Panc1 (cell line): ENCODE measurements at regions not wholly inside any gene's neighbourhood (a gene's known extent, or its start where the extent isn't known, plus 50 kb on each side); places are given as distances from the start of the nearest gene placed in this dataset.
"Not testable (repeated sequence)": the region's sequence is repeated elsewhere in the genome, so short reads cannot be mapped to it uniquely, and the experiment has no call there.

Experiments used
- ATAC-seq: fragments of 200-7000 bp; cut with Tn5 transposase; 2 replicates; pipeline ENCODE4 v1.9.1; 2020; ENCODE audit warnings: mild to moderate bottlenecking, moderate library complexity
- BruUV-seq: library from RNA; stranded (reverse); fragments of 400-500 nt; replicated peaks from 2 replicates; lab custom pipeline; 2021; lab: Mats Ljungman, UMichigan
- CTCF ChIA-PET: fragments of 300-600 bp; sonication (Branson Sonifier 250); formaldehyde crosslinking; loops from one replicate; lab custom pipeline; 2022; ENCODE audit warnings: antibody characterized with exemption; lab: Charles Lee
- POLR2A ChIA-PET: fragments of 300-600 bp; sonication (Branson Sonifier 250); formaldehyde crosslinking; loops from one replicate; lab custom pipeline; 2022; ENCODE audit warnings: antibody characterized with exemption; lab: Charles Lee
- DNase-seq: peaks from one replicate; pipeline ENCODE4 v3.0.0-alpha.2; 2010; ENCODE audit warnings: low read depth, low spot score
- H3K27ac ChIP-seq: 2 replicates; pipeline ENCODE4 v1.5.1; 2011; ENCODE audit warnings: mild to moderate bottlenecking, low read length, inconsistent platforms
- H3K27me3 ChIP-seq: fragments of 200-500 bp; sonication (Bioruptor generic); 2 replicates; pipeline ENCODE4 v1.6.0; 2014; ENCODE audit warnings: low read length, inconsistent platforms; ENCODE audit not compliant: control insufficient read depth, insufficient read depth
- H3K36me3 ChIP-seq: fragments of 200-500 bp; sonication (Bioruptor generic); 2 replicates; pipeline ENCODE4 v1.5.1; 2014; ENCODE audit warnings: inconsistent platforms, mild to moderate bottlenecking, low read length, moderate library complexity; ENCODE audit not compliant: control insufficient read depth, insufficient read depth
- H3K4me1 ChIP-seq: 2 replicates; pipeline ENCODE4 v1.5.1; 2011; ENCODE audit warnings: inconsistent platforms, mild to moderate bottlenecking, low read length, moderate library complexity; ENCODE audit not compliant: control insufficient read depth, insufficient read depth
- H3K4me3 ChIP-seq, 2 experiments: 2 replicates each; pipeline ENCODE4 v1.5.1; 2011 to 2012; ENCODE audit warnings: low read depth in 2 of 2, low read length in 2 of 2, mild to moderate bottlenecking in 2 of 2, inconsistent platforms in 1 of 2, moderate library complexity in 1 of 2
- H3K9me3 ChIP-seq: fragments of 200-500 bp; sonication (Bioruptor generic); 2 replicates; pipeline ENCODE4 v1.5.1; 2014; ENCODE audit warnings: low read depth, mild to moderate bottlenecking, inconsistent platforms, low read length, moderate library complexity; ENCODE audit not compliant: control insufficient read depth, insufficient read depth
- POLR2AphosphoS5 ChIP-seq: IDR thresholded peaks from 2 replicates; pipeline ENCODE4 v1.6.1; 2012; ENCODE audit warnings: mild to moderate bottlenecking, low read depth, low read length, moderate library complexity
- SIN3A ChIP-seq: IDR thresholded peaks from 2 replicates; pipeline ENCODE4 v1.6.1; 2012; ENCODE audit warnings: low read depth, mild to moderate bottlenecking, low read length, moderate library complexity, borderline replicate concordance; ENCODE audit not compliant: insufficient read depth
- TCF7L2 ChIP-seq: IDR thresholded peaks from 2 replicates; pipeline ENCODE4 v1.6.1; 2011; ENCODE audit warnings: mild to moderate bottlenecking, low read depth, low read length, inconsistent platforms
- in situ Hi-C: cut with HindIII; loops from 2 replicates; pipeline ENCODE4 v1.10.0; 2016; ENCODE audit warnings: low sequenced_read_pairs, low pct_unique_long_range_greater_than_20kb
- intact Hi-C: fragments of 100-400 bp; cut with micrococcal nuclease; formaldehyde crosslinking; loops from one replicate; pipeline ENCODE4 v1.10.0; 2022; ENCODE audit not compliant: unreplicated experiment
- TF ChIP-seq, protein P1 (sequence below), 2 experiments: IDR thresholded peaks; 2 replicates each; pipeline ENCODE4 v1.6.1; 2011 to 2012; ENCODE audit warnings: low read depth in 2 of 2, control low read depth in 1 of 2, low read length in 1 of 2, mild to moderate bottlenecking in 1 of 2, moderate library complexity in 1 of 2; ENCODE audit not compliant: insufficient read depth in 1 of 2
- TF ChIP-seq, protein P2 (sequence below): fragments of 450-650 bp; IDR thresholded peaks from 2 replicates; pipeline ENCODE4 v1.5.1; 2017; ENCODE audit warnings: mild to moderate bottlenecking

DNA sequence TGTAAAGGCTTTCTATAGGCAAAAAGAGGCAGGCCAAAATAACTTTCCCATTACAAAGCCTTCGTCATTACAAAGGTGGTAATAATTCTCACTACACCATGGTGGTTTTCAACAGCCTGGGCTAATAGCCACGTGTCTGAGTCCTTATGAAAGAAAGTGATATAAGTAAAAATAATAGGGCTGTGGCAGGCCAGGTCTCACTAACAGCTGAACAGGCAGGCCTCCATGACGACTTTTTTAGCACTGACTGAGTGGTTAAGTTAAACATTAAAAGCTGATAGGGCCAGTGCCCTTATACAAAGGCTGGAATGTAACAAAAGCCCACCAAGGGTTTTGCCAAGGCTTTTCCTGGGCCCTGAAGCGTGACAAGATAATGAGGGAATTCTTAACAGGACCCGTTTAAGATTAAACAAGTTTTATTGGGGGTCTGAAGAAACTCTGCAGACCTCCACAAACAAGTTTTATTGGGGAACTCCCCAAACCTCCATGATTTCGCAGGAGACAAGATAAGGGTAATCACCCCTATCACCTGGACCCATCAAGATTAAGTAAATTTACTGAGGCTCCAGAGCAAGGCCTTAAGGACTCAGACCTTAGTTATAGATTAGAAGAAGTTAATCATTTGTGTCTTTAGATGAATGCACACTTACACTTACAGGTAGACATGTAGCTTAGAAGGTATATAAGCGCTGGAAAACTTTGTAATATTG is 412.9 kb downstream of the CHSY3 start:
- Histone ChIP-seq H3K9me3 (no peaks in the 10 kb centered on the region; the same call in 1 of the 2 replicates), H3K27me3 (no peaks in the 10 kb centered on the region), H3K27ac (no peak overlapping the region), H3K4me1 (no peaks in the 10 kb centered on the region), H3K4me3 (no peak overlapping the region), H3K36me3 (no peaks in the 10 kb centered on the region)
- ChIA-PET CTCF (no interaction called here), POLR2A (no interaction called here)
- in situ Hi-C loops (no loop called here), intact Hi-C loops (no loop called here)
- ATAC-seq (no peak), DNase-seq (no peak)
- TF ChIP-seq, protein P1, sequence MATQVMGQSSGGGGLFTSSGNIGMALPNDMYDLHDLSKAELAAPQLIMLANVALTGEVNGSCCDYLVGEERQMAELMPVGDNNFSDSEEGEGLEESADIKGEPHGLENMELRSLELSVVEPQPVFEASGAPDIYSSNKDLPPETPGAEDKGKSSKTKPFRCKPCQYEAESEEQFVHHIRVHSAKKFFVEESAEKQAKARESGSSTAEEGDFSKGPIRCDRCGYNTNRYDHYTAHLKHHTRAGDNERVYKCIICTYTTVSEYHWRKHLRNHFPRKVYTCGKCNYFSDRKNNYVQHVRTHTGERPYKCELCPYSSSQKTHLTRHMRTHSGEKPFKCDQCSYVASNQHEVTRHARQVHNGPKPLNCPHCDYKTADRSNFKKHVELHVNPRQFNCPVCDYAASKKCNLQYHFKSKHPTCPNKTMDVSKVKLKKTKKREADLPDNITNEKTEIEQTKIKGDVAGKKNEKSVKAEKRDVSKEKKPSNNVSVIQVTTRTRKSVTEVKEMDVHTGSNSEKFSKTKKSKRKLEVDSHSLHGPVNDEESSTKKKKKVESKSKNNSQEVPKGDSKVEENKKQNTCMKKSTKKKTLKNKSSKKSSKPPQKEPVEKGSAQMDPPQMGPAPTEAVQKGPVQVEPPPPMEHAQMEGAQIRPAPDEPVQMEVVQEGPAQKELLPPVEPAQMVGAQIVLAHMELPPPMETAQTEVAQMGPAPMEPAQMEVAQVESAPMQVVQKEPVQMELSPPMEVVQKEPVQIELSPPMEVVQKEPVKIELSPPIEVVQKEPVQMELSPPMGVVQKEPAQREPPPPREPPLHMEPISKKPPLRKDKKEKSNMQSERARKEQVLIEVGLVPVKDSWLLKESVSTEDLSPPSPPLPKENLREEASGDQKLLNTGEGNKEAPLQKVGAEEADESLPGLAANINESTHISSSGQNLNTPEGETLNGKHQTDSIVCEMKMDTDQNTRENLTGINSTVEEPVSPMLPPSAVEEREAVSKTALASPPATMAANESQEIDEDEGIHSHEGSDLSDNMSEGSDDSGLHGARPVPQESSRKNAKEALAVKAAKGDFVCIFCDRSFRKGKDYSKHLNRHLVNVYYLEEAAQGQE (IDR thresholded peaks at IDR 0.05; ENCODE audit: insufficient read depth in 1 of 2, low read depth in 2 of 2, low read length in 1 of 2), result no peak
- no peak for TF ChIP-seq TCF7L2
- BruUV-seq, result no TSS peak

DNA sequence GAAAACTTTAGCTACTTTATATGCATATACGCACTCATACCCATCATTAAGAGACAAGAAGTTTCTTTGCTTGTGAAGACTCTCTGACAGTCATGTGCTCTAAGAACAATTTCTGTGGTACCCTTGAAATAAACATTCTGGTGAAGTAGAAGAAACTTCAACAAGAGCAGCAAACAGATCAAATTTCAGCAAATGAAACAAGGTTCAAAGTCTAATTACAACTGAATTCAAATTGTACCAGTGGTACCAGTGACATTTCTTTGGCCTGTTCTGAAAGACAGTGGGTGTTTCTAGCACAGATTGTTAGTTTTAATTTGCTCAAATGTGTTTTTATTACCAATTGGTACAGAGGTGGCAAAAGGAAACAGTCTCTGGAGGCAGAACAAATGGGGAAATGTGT is 391.0 kb downstream of the CHSY3 start:
- TF ChIP-seq, protein P2, sequence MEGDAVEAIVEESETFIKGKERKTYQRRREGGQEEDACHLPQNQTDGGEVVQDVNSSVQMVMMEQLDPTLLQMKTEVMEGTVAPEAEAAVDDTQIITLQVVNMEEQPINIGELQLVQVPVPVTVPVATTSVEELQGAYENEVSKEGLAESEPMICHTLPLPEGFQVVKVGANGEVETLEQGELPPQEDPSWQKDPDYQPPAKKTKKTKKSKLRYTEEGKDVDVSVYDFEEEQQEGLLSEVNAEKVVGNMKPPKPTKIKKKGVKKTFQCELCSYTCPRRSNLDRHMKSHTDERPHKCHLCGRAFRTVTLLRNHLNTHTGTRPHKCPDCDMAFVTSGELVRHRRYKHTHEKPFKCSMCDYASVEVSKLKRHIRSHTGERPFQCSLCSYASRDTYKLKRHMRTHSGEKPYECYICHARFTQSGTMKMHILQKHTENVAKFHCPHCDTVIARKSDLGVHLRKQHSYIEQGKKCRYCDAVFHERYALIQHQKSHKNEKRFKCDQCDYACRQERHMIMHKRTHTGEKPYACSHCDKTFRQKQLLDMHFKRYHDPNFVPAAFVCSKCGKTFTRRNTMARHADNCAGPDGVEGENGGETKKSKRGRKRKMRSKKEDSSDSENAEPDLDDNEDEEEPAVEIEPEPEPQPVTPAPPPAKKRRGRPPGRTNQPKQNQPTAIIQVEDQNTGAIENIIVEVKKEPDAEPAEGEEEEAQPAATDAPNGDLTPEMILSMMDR, result no peak
- no peak for TF ChIP-seq TCF7L2
- no peak for TF ChIP-seq POLR2AphosphoS5
- TF ChIP-seq SIN3A, result no peak
- TF ChIP-seq, protein P1 (IDR thresholded peaks at IDR 0.05; ENCODE audit: insufficient read depth in 1 of 2, low read depth in 2 of 2, low read length in 1 of 2), result no peak
- DNase-seq, result no peak
- in situ Hi-C loops, result no loop called here
- no peak overlapping the region for H3K4me3 ChIP-seq
- intact Hi-C loops, result no loop called here
- BruUV-seq, result no TSS peak
- CTCF ChIA-PET, result no interaction called here
- no peaks in the 10 kb centered on the region for H3K36me3 ChIP-seq
- ATAC-seq, result no peak
- H3K27me3 ChIP-seq, result no peaks in the 10 kb centered on the region
- H3K27ac ChIP-seq, result no peak overlapping the region
- H3K9me3 ChIP-seq, result no peaks in the 10 kb centered on the region
- POLR2A ChIA-PET, result no interaction called here
- no peaks in the 10 kb centered on the region for H3K4me1 ChIP-seq

DNA sequence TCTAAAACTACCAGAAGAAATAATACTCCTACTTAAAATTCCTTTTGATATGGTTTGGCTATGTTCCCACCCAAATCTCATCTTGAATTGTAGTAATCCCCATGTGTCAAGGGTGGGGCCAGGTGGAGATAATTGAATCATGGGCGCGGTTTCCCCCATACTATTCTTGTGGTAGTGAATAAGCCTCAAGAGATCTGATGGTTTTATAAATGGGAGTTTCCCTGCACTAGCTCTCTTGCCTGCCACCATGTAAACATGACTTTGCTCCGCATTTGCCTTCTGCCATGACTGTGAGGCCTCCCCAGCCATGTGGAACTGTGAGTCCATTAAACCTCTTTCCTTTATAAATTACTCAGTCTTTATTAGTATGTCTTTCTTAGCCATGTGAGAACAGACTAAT is 390.5 kb downstream of the CHSY3 start:
- POLR2A ChIA-PET, intact Hi-C loops, H3K27ac ChIP-seq, H3K4me3 ChIP-seq, in situ Hi-C loops, H3K36me3 ChIP-seq, H3K27me3 ChIP-seq, ATAC-seq, BruUV-seq, CTCF ChIA-PET, H3K9me3 ChIP-seq, H3K4me1 ChIP-seq, DNase-seq: not testable (repeated sequence)
